22Rv1 (cell line): ENCODE measurements at regions not wholly inside any gene's neighbourhood (a gene's known extent, or its start where the extent isn't known, plus 50 kb on each side); places are given as distances from the start of the nearest gene placed in this dataset.

ENCODE experiments used
- H3K27ac ChIP-seq: fragments of 450-650 bp; 2 replicates; pipeline ENCODE4 v1.5.1; 2017
- CTCF ChIP-seq: fragments of 450-650 bp; IDR thresholded peaks from 2 replicates; pipeline ENCODE4 v1.5.1; 2017; ENCODE audit warnings: mild to moderate bottlenecking
- ZFX ChIP-seq: fragments of 450-650 bp; IDR thresholded peaks from 2 replicates; pipeline ENCODE4 v1.6.1; 2017; ENCODE audit warnings: antibody characterized with exemption, borderline replicate concordance

GRCh38 chr4:14333616-14334015 is 668.7 kb upstream of the CPEB2 start:
- TF ChIP-seq CTCF: no peak
- no peak for TF ChIP-seq ZFX
- no peak overlapping the region for H3K27ac ChIP-seq

GRCh38 chr4:14334166-14334565 is 668.1 kb upstream of the CPEB2 start:
- TF ChIP-seq ZFX (no peak), CTCF (no peak)
- no peak overlapping the region for H3K27ac ChIP-seq

GRCh38 chr4:14335872-14336271 is 666.4 kb upstream of the CPEB2 start:
- TF ChIP-seq ZFX: no peak
- no peak overlapping the region for H3K27ac ChIP-seq

GRCh38 chr4:14336656-14337055 is 665.6 kb upstream of the CPEB2 start:
- TF ChIP-seq CTCF (no peak), ZFX (no peak)
- H3K27ac ChIP-seq: no peak overlapping the region

GRCh38 chr4:14337892-14338584 is 664.2 kb upstream of the CPEB2 start:
- TF ChIP-seq CTCF (no peak), ZFX (no peak)
- no peak overlapping the region for H3K27ac ChIP-seq

- TF ChIP-seq CTCF (no peak), ZFX (no peak)
- H3K27ac ChIP-seq: no peak overlapping the region
These were observed 663.6 kb upstream of the CPEB2 start for GRCh38 chr4:14338585-14339265.

- TF ChIP-seq CTCF: no peak
- TF ChIP-seq ZFX: no peak
- H3K27ac ChIP-seq: no peak overlapping the region
These were observed 662.6 kb upstream of the CPEB2 start for GRCh38 chr4:14339715-14340114.
